ENCODE measurements at regions not wholly inside any gene's neighbourhood (a gene's known extent, or its start where the extent isn't known, plus 50 kb on each side); places are given as distances from the start of the nearest gene placed in this dataset.

DNA sequence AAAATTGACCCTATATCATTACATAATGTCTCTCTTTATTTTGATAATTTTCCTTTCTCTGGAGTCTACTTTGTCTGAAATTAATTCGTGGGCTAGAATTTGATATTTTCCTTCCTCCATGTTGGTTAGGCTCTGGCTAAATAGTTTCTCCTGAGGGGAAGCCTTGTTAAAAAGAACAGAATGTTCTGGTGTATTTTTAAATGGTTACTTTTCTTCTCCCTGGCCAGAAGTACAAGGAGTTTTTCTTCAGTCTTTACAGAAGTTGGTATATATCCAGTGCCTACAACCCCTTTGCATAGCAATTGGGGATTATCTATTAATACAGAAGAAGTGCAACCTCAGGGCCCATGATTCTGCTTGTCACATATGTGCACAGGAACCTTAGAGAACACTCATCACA is 185.6 kb upstream of the RAB4A start:
- TF ChIP-seq BHLHE40 (IDR thresholded peaks at IDR 0.05; ENCODE audit: borderline replicate concordance) (no peak), ELF4 (IDR thresholded peaks at IDR 0.05) (no peak), NFRKB (IDR thresholded peaks at IDR 0.05) (no peak), ZNF384 (IDR thresholded peaks at IDR 0.05) (no peak), FOXK2 (IDR thresholded peaks at IDR 0.05) (no peak), HDGF (IDR thresholded peaks at IDR 0.05; ENCODE audit: borderline replicate concordance) (no peak)
